CD4-positive, alpha-beta T cell treated with Interleukin-17A for 4 hours (primary cell): ENCODE measurements at regions not wholly inside any gene's neighbourhood (a gene's known extent, or its start where the extent isn't known, plus 50 kb on each side); places are given as distances from the start of the nearest gene placed in this dataset.
"Not testable (repeated sequence)": the region's sequence is repeated elsewhere in the genome, so short reads cannot be mapped to it uniquely, and the experiment has no call there.

ENCODE experiments used
- DNase-seq: peaks from one replicate; pipeline ENCODE4 v3.0.0-alpha.2; 2020; ENCODE audit warnings: mixed read lengths

DNA sequence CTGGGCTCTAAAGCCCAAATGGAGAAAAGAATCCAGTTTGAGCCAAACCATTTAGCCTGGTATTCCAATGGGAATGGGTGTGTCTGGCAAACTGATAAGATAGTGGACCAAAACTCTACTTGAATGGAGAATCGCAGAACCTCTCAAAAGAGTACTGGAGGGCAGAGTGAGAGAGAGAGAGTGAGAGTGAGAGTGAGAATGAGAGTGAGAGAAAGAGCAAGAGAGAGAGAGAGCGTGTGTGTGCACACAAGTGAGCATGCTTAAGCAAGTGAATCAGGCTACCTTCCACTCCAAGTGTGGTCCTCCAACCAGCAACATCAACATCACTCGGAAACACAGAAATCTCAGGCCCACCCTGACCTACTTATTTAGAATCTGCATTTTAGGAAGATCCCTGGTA, 58.8 kb downstream of the UQCRFS1 start:
- no peak for DNase-seq

DNA sequence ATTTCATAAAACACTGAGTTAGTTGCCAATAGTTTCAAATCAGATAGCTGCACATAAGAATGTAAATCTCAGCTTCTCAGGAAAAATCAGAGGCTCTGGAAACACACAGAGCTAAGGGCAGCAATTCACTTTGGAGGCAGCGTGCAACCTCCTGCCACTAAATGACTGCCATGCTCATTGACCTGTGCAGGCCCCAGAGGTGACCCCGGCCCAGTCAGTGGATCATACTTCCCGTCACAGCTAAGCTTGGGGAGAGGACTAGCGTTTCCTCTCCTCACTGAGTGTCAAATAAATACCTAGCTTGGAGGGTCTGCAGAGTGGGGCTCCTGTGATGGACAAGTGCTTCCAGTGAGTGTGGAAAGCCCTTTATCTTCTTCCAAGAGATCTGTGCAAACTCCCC, 67.2 kb downstream of the UQCRFS1 start:
- no peak for DNase-seq

DNA sequence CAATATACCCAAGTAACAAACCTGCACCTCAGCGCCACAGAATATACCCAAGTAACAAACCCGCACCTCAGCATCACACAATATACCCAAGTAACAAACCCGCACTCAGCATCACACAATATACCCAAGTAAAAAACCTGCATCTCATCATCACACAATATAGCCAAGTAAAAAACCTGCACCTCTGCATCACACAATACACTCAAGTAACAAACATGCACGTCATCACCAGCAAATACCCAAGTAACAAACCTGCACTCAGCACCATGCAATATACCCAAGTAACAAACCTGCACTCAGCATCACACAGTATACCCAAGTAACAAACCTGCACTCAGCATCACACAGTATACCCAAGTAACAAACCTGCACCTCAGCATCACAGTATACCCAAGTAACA, 69.8 kb downstream of the UQCRFS1 start:
- no peak for DNase-seq

DNA sequence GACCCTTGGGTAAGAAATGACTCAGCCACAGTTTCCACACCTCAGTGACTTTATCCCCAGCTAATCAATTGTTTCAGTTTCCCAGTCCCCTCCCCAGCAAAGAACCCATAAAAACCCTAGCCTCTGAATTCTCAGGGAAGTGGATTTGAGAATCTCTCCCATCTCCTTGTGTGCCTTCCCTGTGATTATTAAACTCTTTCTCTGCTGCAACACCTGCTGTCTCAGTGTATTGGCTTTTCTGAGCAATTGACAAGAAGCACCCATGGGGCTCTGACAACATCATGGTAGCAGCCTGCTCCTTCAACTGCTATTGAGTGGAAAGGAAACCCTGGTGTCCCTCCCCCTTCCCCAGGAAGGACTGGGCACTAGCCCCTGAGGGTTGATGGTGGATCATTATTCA, 73.7 kb downstream of the UQCRFS1 start:
- DNase-seq, result no peak

DNA sequence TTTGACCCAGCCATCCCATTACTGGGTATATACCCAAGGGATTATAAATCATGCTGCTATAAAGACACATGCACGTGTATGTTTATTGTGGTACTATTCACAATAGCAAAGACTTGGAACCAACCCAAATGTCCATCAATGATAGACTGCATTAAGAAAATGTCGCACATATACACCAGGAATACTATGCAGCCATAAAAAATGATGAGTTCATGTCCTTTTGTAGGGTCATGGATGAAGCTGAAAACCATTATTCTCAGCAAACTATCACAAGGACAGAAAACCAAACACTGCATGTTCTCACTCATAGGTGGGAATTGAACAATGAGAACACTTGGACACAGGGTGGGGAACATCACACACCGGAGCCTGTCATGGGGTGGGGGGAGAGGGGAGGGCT, 74.7 kb downstream of the UQCRFS1 start:
- not testable (repeated sequence) for DNase-seq

DNA sequence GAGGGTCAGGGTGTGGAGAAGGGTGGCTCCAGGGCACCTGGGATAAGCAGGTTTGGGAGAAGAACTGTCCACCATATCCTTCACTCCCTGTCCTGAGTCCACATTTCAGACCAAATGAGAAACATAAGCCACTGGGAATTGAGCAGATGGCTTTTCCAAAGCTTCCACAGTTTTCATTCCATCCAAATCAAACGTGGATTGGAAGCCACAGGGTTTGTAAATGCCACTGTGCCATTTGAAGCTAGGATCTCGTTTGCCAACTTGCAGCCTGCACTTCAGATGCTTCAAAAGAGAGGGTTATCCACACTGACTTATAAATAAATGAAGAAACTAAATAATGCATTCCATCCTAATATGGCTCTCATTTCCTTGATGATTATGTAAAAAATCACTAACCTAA, 81.5 kb downstream of the UQCRFS1 start:
- DNase-seq, result no peak

DNA sequence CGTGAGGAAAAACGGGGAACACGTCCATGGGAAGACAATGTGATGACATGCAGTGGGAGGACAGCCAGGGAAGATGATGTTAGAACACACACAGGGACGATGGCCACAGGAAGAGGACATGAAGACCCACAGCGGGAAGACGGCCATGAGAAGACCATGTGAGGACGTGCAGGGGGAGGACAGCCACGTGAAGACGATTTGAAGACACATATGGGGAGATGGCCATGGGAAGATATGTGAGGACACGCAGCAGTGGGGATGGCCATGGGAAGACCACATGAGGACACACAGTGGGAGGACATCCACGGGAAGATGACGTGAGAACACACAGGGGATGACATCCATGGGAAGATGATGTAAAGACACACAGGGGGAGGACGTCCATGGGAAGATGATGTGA, 83.8 kb downstream of the UQCRFS1 start:
- DNase-seq, result no peak

DNA sequence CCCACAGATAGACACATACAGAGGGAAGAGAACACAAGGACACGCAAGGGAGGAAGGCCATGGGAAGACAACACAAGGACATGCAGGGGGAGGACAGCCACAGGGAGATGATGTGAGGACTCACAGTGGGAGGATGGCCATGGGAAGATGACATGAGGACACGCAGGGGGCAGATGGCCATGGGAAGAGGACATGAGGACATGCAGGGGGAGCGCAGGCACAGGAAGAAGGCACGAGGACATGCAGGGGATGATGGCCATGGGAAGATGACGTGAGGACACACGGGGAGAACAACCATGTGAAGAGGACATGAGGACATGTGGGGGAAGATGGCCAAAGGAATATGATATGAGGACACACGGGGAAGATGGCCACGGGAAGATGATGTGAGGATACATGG, 84.7 kb downstream of the UQCRFS1 start:
- no peak for DNase-seq

DNA sequence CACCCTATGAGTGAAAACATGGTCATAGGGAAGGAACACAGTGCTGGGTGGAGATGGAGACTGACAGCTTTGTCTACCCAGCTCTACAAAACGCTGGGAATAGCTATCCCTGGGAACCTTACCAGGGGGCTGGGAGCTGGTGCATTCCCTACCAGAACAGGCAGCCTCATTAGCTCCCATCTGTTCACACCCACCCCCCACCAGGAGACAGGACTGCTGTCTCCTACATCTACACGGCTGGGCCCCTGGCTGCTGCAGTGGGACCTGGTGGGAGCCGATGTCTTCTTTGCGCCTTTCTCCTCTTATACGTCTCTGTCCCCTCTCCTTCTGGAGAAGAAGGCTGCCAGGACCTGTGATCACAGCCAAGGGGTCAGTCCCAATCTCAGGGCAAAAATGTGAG, 90.8 kb downstream of the UQCRFS1 start:
- DNase-seq, result no peak

DNA sequence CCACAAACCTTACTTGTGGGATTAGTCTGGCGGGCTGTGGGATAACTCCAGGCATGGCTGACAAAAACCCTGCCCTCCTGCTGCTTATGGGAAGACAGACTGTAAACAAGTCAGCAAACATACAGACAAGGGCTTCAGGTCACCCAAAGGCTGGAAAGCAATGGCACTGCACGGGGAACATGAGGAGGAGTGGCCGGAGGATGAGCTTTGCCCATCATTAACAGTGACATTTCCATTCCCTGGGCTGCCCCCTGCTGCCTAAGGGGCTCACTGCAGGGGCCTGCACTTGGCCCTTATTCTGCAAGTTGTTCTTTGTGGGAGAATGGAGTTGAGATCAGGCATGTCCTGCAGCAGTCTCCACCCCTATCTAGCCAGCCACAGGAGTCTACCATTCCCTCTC, 91.3 kb downstream of the UQCRFS1 start:
- DNase-seq, result no peak

DNA sequence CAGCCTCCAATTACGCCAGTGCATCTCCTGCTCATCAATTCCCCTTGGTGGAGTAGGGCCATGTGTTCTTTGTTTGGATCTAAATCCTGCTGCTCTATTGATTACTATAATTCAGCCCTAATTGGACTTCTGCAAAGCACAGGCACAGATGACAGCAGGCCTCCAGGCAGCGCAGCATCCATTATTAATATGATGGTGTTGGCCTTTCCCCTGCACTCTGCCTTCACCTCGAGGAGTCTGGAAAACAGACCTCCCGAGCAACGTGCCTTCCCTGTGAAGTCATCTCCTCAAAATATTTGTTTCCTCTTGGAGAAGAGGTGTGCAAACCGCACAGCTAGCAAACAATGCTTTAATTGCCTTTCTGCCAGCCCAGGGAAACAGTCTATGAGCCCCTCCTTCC, 92.5 kb downstream of the UQCRFS1 start:
- DNase-seq, result no peak

DNA sequence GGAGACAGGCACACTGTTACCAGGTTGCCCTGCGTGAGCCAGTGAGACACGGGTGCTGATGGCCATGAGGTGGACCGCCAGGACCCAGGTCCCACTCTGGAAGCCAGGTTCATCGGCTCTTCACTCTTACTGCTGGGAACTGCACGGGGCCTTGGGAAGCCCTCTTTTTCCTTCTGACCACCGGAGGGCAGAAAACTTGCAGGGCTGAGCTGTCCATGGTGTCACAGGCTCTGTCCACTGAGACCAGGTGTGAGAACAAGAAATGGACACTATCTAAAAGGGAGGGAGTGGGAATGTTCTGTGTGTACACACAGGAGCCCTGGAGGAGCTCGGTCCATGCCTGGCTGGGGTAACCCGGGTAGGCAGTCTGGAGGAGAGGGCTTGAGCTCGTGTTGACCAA, 93.4 kb downstream of the UQCRFS1 start:
- no peak for DNase-seq

DNA sequence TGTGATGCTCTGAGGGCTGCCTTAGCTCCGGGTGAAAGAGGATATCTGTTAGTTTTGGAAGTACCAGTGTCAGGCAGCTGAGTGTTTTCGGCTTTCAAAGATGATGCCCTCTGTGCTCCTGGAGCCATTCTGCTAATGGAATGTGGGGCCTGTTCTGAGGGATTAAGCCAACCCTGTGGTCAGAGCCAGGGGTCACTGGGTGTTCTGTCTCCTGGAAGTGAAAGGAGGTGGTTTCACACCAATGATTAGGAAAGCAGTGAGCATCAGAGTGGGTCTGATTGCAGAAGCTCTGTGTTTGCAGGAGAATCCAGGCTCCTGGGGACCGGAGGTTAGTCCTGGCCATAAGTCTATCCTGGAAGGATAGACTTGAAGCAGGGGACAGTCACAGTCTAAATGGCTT, 94.6 kb downstream of the UQCRFS1 start:
- DNase-seq, result no peak

DNA sequence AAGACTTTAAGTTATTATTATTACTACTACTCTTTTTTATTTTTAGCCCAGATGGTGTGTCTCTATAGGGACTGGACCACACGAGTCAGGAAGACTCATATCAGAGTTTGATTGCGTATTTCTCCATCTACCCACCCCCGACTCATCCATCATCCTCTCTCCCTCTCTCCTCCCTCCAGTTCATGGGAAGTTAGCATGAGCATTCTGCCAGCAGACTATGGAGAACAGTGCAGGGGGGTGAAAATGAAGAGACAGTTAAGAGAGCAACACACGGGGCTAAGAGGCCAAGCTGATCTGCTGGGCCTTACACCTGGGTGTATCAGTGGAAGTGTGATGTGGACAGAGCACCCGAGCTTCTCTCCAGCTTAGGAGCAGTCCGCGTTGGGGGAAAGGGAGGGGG, 95.0 kb downstream of the UQCRFS1 start:
- DNase-seq, result no peak

DNA sequence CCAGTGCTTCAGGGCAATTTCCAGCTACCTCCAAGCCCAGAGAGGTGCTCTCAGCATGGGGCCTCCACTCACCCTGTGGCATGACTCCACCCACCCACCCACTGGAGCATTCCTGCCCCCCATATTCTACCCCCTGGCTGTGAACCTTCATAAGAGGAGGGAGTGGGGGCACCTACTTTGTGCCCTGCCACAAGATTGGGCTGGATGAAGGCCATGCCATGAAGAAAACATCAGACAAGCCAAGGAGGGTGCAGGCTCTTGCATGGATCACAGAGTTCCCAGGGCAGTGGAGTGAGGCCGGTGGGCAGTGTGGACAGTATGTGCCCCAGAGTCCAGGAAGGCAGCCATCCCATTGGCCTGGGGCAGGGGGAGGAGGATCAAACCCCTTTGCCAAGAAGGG, 97.8 kb downstream of the UQCRFS1 start:
- no peak for DNase-seq

DNA sequence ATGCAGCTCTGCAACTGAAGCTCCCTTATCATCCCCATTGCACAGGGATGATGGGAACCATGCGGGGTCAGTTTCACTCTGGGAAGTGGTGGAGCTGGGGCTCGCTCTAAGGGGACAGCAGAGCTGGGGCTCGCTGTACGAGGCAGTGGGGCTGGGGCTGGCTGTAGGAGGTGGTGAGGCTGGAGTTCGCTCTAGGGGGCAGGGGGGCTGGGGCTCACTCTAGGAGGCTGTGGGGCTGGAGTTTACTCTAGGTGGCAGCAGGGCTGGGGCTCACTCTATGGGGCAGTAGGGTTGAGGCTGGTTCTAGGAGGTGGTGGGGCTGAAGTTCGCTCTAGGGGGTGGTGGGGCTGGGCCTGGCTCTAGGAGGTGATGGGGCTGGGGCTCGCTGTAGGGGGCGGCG, 99.1 kb downstream of the UQCRFS1 start:
- no peak for DNase-seq

DNA sequence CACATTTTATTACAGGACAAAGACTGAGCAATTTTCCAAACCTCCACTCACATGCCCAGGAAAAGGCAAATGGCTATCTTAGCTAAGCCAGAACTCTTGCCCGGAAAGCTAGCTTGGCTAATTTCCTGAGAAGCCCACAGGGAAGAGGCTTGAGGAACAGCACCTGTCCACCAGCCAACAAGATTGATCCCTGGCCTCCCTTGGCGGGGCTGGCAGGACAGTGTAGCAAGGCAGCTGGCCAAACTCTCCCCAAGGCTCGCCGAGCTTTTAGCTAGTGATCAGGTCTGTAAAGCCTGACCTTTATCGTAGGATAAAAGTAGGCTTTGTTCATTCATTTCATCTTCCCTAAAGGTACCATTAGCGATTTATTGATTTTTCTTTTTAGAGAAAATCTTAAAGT, 101.4 kb downstream of the UQCRFS1 start:
- no peak for DNase-seq

DNA sequence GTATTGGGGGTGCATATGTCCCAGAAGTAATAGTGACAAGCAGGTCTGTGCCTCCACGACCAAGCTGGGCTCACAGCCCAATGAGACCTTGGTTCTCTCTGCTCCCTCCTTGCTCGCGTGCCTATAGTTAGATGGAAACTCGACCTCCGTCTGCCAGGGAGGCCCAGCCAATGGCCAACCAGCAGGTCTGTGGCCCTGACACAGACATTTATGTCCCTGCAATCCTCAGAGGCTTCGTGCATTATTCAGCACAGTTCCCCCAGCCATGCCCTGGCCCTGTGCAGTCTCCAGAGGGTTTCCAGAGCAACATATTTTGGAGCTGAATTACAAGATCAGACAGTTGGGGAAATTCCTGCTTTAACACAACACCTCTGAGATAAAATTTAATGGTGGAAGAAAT, 105.1 kb downstream of the UQCRFS1 start:
- no peak for DNase-seq

DNA sequence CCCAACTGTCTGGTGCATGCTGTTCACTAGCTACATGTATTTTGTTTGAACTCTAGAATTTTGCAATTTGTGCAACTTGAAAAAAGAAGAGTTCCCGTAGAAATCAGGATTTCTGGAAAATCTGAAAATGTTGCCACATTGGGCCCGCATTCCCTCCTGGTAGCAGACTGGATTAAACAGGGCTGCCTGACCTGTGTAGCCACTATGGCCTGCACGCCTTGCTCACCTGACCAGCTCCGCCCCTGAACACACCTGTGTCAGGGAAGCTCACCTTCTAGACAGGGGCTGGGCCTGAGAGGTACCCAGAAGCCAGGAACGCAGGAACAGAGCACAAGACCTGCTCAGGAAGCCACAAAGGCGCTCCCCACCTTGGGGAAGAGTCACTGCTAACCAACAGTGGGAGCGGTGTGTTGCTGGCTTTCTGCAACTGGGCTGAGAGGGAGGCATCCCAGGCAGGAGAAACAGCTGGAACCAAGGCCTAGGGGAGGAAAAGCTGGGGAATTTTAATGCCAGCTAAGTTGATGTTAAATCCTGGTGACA, 106.5 kb downstream of the UQCRFS1 start:
- no peak for DNase-seq

DNA sequence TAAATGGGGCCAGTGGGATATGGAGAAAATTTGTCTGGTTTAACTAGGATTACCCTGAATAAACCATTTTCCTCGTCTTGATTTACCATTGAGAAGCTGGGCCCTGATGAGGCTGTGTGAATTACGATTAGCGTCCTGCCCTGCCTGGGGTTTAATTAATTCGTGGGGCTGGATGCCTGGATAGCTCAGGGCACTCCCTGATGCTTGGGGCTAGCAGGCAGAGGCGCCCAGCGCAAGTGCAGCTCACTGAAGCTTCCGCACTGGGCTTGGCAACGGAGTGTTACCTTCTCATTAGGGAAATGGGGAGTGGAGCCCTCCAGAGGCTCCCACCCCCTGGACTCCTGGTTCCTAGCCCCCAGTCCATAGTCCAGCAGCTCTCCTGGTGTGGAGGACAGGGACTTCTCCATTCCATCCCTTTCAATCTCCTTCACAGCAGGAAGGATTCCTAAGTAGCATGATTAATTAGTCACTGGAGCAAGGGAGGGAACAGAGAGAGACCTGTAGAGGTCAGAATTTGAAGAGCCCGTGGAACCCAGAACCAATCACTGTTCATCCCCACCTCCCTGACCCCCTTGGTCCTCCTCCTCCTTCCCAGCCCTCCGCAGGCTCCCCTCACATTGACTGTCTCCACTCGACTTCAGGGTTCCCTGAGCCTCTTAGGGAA, 107.2 kb downstream of the UQCRFS1 start:
- DNase-seq, result no peak

DNA sequence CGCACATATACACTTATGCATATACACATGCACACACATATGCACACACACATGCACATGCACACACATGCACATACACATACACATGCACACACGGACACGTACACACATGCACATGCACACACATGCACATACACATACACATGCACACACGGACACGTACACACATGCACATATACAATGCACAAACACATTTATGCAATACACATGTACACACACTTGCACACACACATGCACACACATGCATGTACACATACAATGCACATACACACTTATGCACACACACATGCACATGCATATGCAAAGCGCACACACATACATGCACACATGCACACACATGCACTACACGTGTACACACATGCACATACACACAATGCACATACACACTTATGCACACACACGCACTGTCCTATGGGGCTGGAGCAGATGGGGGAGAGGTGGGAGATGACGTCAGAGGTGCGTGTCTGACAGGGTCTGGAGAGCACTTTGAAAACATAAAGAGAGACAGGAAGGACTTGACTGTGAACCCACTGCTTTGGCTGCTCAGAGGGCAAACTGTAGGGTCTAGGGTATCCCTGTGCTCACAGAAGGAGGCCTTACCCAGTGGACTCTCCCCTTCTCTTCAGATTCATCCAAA, 108.2 kb downstream of the UQCRFS1 start:
- DNase-seq, result no peak

DNA sequence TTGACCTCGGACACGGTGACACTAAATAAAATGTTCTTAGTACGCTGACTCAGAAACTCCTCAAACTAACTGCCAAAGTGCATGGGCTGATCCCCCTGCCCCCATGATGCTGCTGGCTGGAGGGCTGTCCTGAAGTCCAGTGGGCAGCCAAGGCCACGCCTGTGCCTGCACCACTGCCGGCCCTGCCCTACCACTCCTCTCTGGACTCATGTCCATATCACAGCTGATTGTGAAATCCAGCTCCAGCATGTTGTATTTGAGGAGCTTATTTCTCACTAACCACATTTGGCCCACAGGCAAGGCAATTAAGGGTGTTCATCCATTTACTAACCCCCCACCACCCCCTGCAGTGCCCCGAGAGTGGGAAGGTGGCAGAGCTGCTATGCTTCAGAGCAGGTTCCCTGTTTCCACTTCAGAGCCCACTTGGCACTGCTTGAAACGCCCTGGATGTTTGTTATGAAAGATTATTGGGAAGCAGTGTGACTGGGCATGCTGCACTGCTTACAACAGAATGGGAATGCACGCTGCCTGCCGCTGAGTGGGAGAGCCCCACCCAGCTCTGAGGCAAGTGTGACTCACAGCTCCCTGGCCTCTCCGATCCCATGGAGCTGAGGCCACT, 114.0 kb downstream of the UQCRFS1 start:
- no peak for DNase-seq

DNA sequence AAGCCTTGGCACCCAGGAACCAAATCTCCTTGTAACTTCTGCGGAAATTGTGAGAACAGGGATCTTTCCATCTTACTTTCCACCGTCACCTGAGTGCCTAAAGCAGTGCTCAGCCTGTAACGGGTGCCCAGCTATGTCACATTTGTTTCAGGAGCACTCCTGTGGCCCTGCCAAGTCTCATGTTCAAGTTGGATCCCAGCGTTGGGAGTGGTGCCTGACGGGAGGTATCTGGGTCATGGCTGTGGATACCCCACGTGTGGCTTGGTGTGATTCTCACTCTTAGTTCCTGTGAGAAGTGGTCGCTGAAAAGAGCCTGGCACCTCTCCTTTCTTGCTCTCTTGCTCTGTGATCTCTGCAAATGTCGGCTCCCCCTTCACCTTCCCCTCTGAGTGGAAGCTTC, 114.9 kb downstream of the UQCRFS1 start:
- no peak for DNase-seq

DNA sequence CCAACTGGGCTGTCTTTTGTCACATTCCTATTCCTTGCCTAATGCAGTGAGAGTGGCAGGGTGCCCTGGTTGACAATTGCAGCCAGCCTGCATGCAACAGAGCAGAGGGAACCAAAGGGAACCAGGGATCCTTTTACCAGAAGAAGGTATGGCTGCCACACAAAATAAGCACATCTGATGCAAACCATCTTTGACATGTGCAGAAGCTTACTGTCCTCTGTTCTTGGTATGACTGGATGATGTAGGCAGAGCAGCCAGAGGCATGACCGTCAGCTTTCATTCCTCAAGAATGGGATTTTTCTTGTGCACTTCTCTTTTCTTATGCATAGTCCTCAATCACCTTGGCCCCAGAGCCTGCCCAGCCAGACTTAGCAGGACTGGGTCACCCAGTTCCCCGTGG, 116.1 kb downstream of the UQCRFS1 start:
- no peak for DNase-seq

DNA sequence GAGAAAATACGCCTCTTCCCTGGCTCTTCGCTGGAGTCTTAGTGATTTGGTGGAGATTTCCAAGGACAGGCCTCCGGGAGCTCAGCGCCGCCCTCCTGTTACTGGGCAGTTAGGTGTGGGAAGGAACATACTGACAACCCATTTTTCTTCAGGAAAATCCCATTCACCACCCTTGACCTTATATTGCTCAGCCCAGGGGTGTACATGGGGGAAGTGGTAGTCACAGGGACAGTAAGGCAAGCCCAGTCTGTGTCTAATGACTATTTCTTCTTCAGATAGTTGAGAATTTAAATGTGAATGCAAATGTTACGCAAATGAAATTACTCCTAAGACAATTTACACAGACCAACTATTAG, 119.4 kb downstream of the UQCRFS1 start:
- DNase-seq, result no peak
